Stimulated activated naive B cell treated with anti-CD40 and anti-IgM and Interleukin-4, amounts not matched to agents 10 μg/mL and 1 μg/mL and 100 μg/mL, for 72 hours (primary cell): ENCODE measurements at regions not wholly inside any gene's neighbourhood (a gene's known extent, or its start where the extent isn't known, plus 50 kb on each side); places are given as distances from the start of the nearest gene placed in this dataset.

Source experiments
- ATAC-seq, 2 donors: fragments of 150-1000 bp; cut with Tn5 transposase; replicated peaks; 2 replicates each; pipeline ENCODE4 v1.10.0; 2021; ENCODE audit warnings: moderate library complexity in 1 of 2
- DNase-seq: peaks from one replicate; pipeline ENCODE4 v3.0.0; 2021
- H3K27ac Mint-ChIP-seq: one replicate; pipeline ENCODE4 v1.8.0; 2022; ENCODE audit warnings: mild to moderate bottlenecking, mixed read lengths
- H3K27me3 Mint-ChIP-seq, 2 donors: one replicate each; pipeline ENCODE4 v1.8.0; 2022; ENCODE audit warnings: mixed read lengths in 2 of 2
- H3K36me3 Mint-ChIP-seq, 2 donors: one replicate each; pipeline ENCODE4 v1.8.0; 2022; ENCODE audit warnings: mixed read lengths in 2 of 2, mild to moderate bottlenecking in 1 of 2
- H3K4me1 Mint-ChIP-seq, 2 donors: one replicate each; pipeline ENCODE4 v1.8.0; 2022; ENCODE audit warnings: mixed read lengths in 2 of 2, mild to moderate bottlenecking in 1 of 2
- H3K4me3 Mint-ChIP-seq, 2 donors: one replicate each; pipeline ENCODE4 v1.8.0; 2022; ENCODE audit warnings: mild to moderate bottlenecking in 2 of 2, mixed read lengths in 2 of 2, moderate library complexity in 1 of 2
- H3K9me3 Mint-ChIP-seq, 2 donors: one replicate each; pipeline ENCODE4 v1.8.0; 2022; ENCODE audit warnings: mixed read lengths in 2 of 2, mild to moderate bottlenecking in 1 of 2

DNA sequence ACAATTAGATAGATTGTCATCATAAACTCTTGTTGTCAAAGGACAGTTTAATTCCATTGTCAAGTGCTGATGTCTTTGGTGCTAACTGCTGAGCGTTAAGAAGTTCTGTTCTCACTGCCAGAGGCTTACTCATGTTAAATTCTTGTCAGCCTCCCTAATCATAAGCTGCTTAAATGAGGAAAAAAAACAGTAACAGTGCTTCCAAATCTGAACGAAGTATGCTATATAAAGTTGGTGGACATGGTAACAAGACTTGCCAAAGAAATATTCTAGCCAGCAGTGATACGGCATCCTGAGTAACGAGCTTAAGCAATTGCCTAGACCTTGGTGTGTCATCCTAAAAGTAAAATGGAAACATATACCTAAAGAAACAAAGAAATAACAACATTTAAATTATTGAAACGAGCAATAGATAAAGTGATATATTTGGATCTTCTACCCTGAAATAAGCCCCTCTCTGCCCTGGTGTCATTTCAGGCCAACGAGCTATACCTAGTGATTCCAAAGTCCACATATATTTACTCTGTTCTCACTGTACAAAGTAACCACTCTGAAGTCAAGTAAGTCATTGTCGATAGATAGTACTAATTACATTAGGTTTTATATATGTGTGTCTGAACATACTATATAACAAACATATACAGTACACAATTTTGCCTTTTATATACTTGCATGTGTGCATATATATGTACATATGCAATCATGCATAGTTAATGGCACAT, 339.7 kb upstream of the HS3ST1 start:
- Mint-ChIP-seq H3K27me3 (peaks cover 0 to 11% of the 10 kb centered on the region in 2 donors), H3K4me3 (no peak overlapping the region), H3K36me3 (no peaks in the 10 kb centered on the region), H3K4me1 (no peaks in the 10 kb centered on the region), H3K27ac (no peak overlapping the region), H3K9me3 (no peaks in the 10 kb centered on the region)
- DNase-seq: no peak
- no peak for ATAC-seq

DNA sequence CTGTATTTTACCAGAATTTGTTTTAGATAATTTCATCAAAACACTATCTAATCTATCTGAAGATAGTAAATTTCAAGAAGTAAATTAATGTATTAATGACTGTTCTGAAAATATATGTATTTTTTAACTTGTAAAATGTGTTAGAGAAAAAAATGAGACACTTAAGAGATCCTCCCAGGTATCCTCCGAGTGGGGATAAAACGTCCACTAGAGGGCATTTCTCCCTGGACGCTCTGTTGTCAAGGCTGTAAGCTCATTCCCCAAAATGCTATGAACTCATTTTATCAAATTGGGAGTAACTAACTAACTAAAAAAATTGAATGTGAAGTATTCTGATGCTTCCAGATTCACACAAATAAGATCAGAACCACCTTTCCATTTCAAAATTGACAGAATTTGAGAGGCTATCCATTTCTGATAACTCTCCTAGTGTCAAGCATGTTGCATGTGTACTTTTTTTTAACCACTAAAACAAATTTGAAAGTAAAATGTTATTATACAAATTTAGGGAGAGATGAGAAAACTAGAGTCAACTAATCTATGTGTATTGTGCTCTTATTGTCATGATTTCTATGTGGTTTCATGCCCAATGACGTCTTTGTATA, 337.3 kb upstream of the HS3ST1 start:
- Mint-ChIP-seq H3K27ac (no peak overlapping the region), H3K4me3 (no peak overlapping the region), H3K27me3 (peaks cover 0 to 9% of the 10 kb centered on the region in 2 donors), H3K4me1 (no peaks in the 10 kb centered on the region), H3K9me3 (no peaks in the 10 kb centered on the region), H3K36me3 (no peaks in the 10 kb centered on the region)
- DNase-seq (no peak), ATAC-seq (peak; percentile 64 to 74)

DNA sequence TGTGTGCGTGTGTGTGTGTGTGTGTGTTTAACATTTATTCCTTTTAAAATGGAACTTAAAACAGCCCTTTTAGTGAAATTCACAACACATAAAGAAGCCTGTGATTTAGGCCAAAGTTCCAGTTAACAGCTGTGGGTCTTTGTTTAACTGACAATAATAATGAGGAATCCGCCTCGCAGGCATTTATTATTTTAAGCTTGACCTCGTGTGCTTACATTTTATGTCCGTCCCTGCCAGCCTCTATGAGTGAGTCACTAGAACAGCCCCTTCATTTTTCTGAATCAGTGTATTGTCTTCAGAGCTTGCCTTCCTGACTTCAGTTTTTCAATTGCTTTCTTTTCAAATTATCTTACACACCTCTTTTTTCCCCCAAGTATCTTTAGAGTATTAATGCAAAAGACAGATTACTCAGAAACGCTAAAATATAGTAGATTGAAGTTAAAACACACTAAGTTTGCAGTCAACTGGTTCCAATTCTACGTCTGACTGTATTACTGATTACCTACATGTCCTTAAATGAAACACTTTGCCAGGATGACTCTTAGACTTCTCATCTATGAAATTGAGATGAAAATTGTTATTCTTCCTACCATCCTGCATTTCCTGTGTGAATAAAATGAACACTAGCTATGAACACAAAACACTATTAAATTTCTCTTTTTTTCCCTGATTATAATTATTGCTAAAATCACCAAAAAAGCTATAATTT, 319.6 kb upstream of the HS3ST1 start:
- DNase-seq (no peak), ATAC-seq (no peak)
- Mint-ChIP-seq H3K4me1 (no peaks in the 10 kb centered on the region), H3K4me3 (no peak overlapping the region), H3K9me3 (no peaks in the 10 kb centered on the region), H3K27ac (no peak overlapping the region), H3K27me3 (peaks cover 10 to 18% of the 10 kb centered on the region in 2 donors), H3K36me3 (no peaks in the 10 kb centered on the region)

GRCh38 chr4:11746734-11747133, 318.0 kb upstream of the HS3ST1 start:
- no peak for DNase-seq
- H3K36me3 Mint-ChIP-seq: no peaks in the 10 kb centered on the region
- H3K4me3 Mint-ChIP-seq: no peak overlapping the region
- no peak overlapping the region for H3K27ac Mint-ChIP-seq
- no peak for ATAC-seq
- H3K4me1 Mint-ChIP-seq: no peaks in the 10 kb centered on the region
- no peaks in the 10 kb centered on the region for H3K9me3 Mint-ChIP-seq
- H3K27me3 Mint-ChIP-seq: peaks cover 10 to 15% of the 10 kb centered on the region in 2 donors

- H3K27me3 Mint-ChIP-seq: peaks cover 12 to 17% of the 10 kb centered on the region in 2 donors
- DNase-seq (no peak), ATAC-seq (no peak)
- no peak overlapping the region for H3K27ac Mint-ChIP-seq
- no peaks in the 10 kb centered on the region for H3K9me3 Mint-ChIP-seq
- no peak overlapping the region for H3K4me3 Mint-ChIP-seq
- H3K36me3 Mint-ChIP-seq: no peaks in the 10 kb centered on the region
- no peaks in the 10 kb centered on the region for H3K4me1 Mint-ChIP-seq
Measured at GRCh38 chr4:11743976-11744375, 315.3 kb upstream of the HS3ST1 start.

GRCh38 chr4:11743236-11743635, 314.5 kb upstream of the HS3ST1 start:
- no peaks in the 10 kb centered on the region for H3K36me3 Mint-ChIP-seq
- no peak overlapping the region for H3K4me3 Mint-ChIP-seq
- ATAC-seq (no peak), DNase-seq (no peak)
- H3K27ac Mint-ChIP-seq: no peak overlapping the region
- no peaks in the 10 kb centered on the region for H3K4me1 Mint-ChIP-seq
- peaks cover 15 to 20% of the 10 kb centered on the region in 2 donors for H3K27me3 Mint-ChIP-seq
- no peaks in the 10 kb centered on the region for H3K9me3 Mint-ChIP-seq

DNA sequence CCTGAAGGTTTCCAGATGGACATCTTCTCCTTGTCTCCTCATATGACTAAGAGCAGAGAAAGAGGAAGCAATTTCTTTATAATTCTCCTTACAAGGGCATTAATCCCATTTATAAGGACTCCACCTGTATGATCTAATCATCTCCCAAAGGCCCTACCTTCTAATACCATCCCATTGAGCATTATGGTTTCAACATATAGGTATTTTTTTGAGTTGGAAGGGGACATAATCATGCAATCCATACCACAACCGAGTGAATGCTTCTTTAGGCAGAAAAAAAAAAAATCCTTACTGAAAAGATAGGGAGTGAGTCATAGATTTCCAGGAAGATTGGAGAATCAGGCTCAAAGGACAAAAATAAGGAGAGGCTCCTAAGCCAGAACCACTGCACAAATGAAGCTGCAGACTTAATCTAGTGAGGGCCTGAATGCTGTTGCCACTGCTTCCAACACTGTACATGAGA, 312.5 kb upstream of the HS3ST1 start:
- H3K4me1 Mint-ChIP-seq: no peaks in the 10 kb centered on the region
- H3K27me3 Mint-ChIP-seq: peaks cover 15 to 21% of the 10 kb centered on the region in 2 donors
- no peak overlapping the region for H3K4me3 Mint-ChIP-seq
- no peak for DNase-seq
- no peak overlapping the region for H3K27ac Mint-ChIP-seq
- no peak for ATAC-seq
- H3K9me3 Mint-ChIP-seq: no peaks in the 10 kb centered on the region
- no peaks in the 10 kb centered on the region for H3K36me3 Mint-ChIP-seq

DNA sequence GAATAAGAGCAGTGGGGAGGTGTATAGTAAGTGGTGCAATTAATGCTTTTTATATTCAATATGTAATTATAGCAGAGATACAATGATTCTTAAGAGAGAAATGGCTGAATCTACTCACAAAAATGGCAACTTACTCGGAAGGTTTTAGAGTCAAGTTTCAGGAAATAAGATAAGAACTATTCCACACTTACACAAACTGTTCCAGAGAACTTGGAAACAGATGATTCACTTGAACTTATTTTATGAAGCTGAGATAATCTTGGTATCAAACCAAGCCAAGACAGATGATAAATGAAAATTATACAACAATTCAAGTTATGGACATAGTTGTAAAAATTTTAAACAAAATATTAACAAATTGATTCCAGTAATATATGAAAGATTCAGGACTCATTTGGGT, 311.3 kb upstream of the HS3ST1 start:
- no peaks in the 10 kb centered on the region for H3K36me3 Mint-ChIP-seq
- no peaks in the 10 kb centered on the region for H3K9me3 Mint-ChIP-seq
- ATAC-seq (no peak), DNase-seq (no peak)
- no peak overlapping the region for H3K4me3 Mint-ChIP-seq
- no peaks in the 10 kb centered on the region for H3K4me1 Mint-ChIP-seq
- peaks cover 9 to 13% of the 10 kb centered on the region in 2 donors for H3K27me3 Mint-ChIP-seq
- H3K27ac Mint-ChIP-seq: no peak overlapping the region

DNA sequence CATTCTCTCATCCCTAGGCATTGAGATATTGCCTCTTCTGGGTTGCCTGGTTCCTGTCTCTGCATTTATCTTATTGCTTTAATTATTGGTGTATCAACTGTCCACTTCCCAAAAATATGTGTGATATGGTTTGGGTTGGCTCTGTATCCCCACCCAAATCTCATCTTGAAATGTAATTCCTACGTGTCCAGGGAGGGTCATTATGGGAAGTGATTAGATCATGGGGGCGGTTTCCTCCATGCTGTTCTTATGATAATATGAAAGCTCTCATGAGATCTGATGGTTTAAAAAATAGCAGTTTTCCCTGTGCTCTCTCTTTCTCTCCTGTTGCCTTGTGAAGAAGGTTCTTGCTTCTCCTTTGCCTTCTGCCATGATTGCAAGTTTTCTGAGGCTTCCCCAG, 308.3 kb upstream of the HS3ST1 start:
- Mint-ChIP-seq H3K4me3 (no peak overlapping the region), H3K4me1 (no peaks in the 10 kb centered on the region), H3K27ac (no peak overlapping the region), H3K9me3 (no peaks in the 10 kb centered on the region), H3K36me3 (no peaks in the 10 kb centered on the region), H3K27me3 (peaks cover 5 to 12% of the 10 kb centered on the region in 2 donors)
- DNase-seq (no peak), ATAC-seq (no peak)

GRCh38 chr4:11735651-11736050, 307.0 kb upstream of the HS3ST1 start:
- Mint-ChIP-seq H3K27ac (no peak overlapping the region), H3K27me3 (peaks cover 5 to 12% of the 10 kb centered on the region in 2 donors), H3K9me3 (no peaks in the 10 kb centered on the region), H3K4me1 (no peaks in the 10 kb centered on the region), H3K4me3 (no peak overlapping the region), H3K36me3 (no peaks in the 10 kb centered on the region)
- DNase-seq (no peak), ATAC-seq (no peak)

- no peaks in the 10 kb centered on the region for H3K9me3 Mint-ChIP-seq
- DNase-seq (no peak), ATAC-seq (no peak)
- no peak overlapping the region for H3K27ac Mint-ChIP-seq
- no peaks in the 10 kb centered on the region for H3K4me1 Mint-ChIP-seq
- H3K27me3 Mint-ChIP-seq: no peaks in the 10 kb centered on the region
- H3K4me3 Mint-ChIP-seq: no peak overlapping the region
- no peaks in the 10 kb centered on the region for H3K36me3 Mint-ChIP-seq
Measured at GRCh38 chr4:11732155-11732554, 303.5 kb upstream of the HS3ST1 start.

DNA sequence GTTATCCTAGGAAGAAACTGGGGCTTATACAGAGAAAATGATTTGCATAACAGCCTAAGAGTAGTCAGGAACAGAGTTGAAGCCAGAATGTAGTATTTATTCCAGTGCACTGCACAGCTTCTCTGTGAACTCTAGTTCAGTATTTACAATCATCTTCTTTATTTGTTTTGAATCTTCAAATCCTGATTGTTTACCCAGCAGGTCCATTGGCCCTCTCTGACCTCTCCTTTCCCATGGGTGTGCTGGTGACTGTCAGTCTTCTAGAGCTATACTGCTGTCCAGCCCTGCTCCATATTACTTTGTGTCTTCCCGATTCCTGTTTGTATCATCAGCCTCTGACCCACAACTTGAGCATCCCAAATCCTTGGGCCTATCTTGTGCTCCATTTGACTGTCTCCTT, 301.9 kb upstream of the HS3ST1 start:
- ATAC-seq: no peak
- Mint-ChIP-seq H3K4me1 (no peaks in the 10 kb centered on the region), H3K4me3 (no peak overlapping the region), H3K27ac (no peak overlapping the region), H3K36me3 (no peaks in the 10 kb centered on the region), H3K27me3 (no peaks in the 10 kb centered on the region), H3K9me3 (no peaks in the 10 kb centered on the region)
- DNase-seq: no peak

DNA sequence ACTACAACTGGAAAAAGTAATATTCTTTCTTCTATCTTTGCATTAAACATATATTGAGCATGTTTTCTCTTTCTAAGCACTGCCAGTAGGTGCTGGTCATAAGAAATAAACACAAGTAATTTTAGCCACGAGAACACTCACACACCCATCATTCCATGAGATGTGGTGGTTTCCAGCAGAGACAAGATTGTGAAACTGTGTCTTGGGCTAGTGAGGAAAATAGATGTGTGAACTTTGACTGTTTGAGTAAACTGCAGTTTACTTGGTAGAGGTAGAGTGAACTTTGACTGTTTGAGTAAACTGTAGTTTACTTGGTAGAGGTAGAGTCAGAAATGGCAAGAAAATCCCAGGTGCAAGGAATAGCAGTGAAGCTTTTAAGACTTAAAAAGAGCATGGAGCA, 300.9 kb upstream of the HS3ST1 start:
- Mint-ChIP-seq H3K9me3 (no peaks in the 10 kb centered on the region), H3K27ac (no peak overlapping the region), H3K4me1 (no peaks in the 10 kb centered on the region), H3K4me3 (no peak overlapping the region), H3K27me3 (peaks cover 0 to 3% of the 10 kb centered on the region in 2 donors), H3K36me3 (no peaks in the 10 kb centered on the region)
- no peak for DNase-seq
- no peak for ATAC-seq

- no peaks in the 10 kb centered on the region for H3K36me3 Mint-ChIP-seq
- H3K4me1 Mint-ChIP-seq: no peaks in the 10 kb centered on the region
- no peak overlapping the region for H3K27ac Mint-ChIP-seq
- ATAC-seq: peak; percentile 72 to 80
- no peak overlapping the region for H3K4me3 Mint-ChIP-seq
- no peak for DNase-seq
- H3K9me3 Mint-ChIP-seq: no peaks in the 10 kb centered on the region
- peaks cover 0 to 6% of the 10 kb centered on the region in 2 donors for H3K27me3 Mint-ChIP-seq
Measured at GRCh38 chr4:11727903-11728564, 299.3 kb upstream of the HS3ST1 start.
